ENCODE measurements at regions not wholly inside any gene's neighbourhood (a gene's known extent, or its start where the extent isn't known, plus 50 kb on each side); places are given as distances from the start of the nearest gene placed in this dataset.

- no peak for TF ChIP-seq PRDM15 (CRISPR knock-in tag; IDR thresholded peaks at IDR 0.05)
- no peak for TF ChIP-seq RAD51 (IDR thresholded peaks at IDR 0.05)
- TF ChIP-seq KAT2A (conservative IDR thresholded peaks at IDR 0.05; ENCODE audit: control insufficient read depth, low read depth, low read length), result no peak
- TF ChIP-seq ZNF592 (IDR thresholded peaks at IDR 0.05), result no peak
- TF ChIP-seq MTA3 (IDR thresholded peaks at IDR 0.05; ENCODE audit: borderline replicate concordance, low read length), result no peak
- no peak for TF ChIP-seq DPF2 (IDR thresholded peaks at IDR 0.05)
- no peak for TF ChIP-seq ELK1 (IDR thresholded peaks at IDR 0.05; ENCODE audit: low read depth, low read length)
- no peak for TF ChIP-seq SMAD1 (IDR thresholded peaks at IDR 0.05; ENCODE audit: low read depth, partially characterized antibody)
- TF ChIP-seq HDGF (IDR thresholded peaks at IDR 0.05), result no peak
- TF ChIP-seq LARP7 (IDR thresholded peaks at IDR 0.05), result no peak
- TF ChIP-seq TCF7 (IDR thresholded peaks at IDR 0.05; ENCODE audit: borderline replicate concordance), result no peak
- TF ChIP-seq NFIC (IDR thresholded peaks at IDR 0.05; ENCODE audit: low read depth, low read length), result no peak
- no peak for TF ChIP-seq EP300 (IDR thresholded peaks at IDR 0.05; ENCODE audit: borderline replicate concordance in 1 of 2, control insufficient read depth in 1 of 2, low read depth in 2 of 2, low read length in 2 of 2)
- no peak for TF ChIP-seq MLLT1 (IDR thresholded peaks at IDR 0.05)
- Histone ChIP-seq H3K9me3 (replicated peaks; ENCODE audit: control insufficient read depth, insufficient read depth, low read length) (no peaks in the 10 kb centered on the region; the same call in 2 of the 3 replicates), H3K4me1 (ENCODE audit: control insufficient read depth, insufficient read depth, low read length) (no peaks in the 10 kb centered on the region; the same call in 1 of the 2 replicates), H3K9ac (ENCODE audit: control insufficient read depth, insufficient read depth, low read length) (no peak overlapping the region), H3K36me3 (ENCODE audit: control insufficient read depth in 2 of 2, insufficient read depth in 2 of 2, low read length in 1 of 2) (no peaks in the 10 kb centered on the region), H2AFZ (ENCODE audit: control insufficient read depth, low read depth, low read length) (no peak overlapping the region), H3K79me2 (ENCODE audit: control insufficient read depth, insufficient read depth, low read length) (no peaks in the 10 kb centered on the region), H4K20me1 (ENCODE audit: control insufficient read depth, insufficient read depth) (no peaks in the 10 kb centered on the region), H3K4me2 (ENCODE audit: control insufficient read depth, insufficient read depth) (no peak overlapping the region), H3K4me3 (no peak overlapping the region), H3K27ac (ENCODE audit: control insufficient read depth, insufficient read depth) (no peak overlapping the region), H3K27me3 (replicated peaks in 1 of 2; ENCODE audit: control insufficient read depth in 2 of 2, insufficient read depth in 2 of 2, low read length in 1 of 2) (no peaks in the 10 kb centered on the region; a peak in 2 of 4 replicates)
- SMC1A ChIA-PET (ENCODE audit: uncharacterized antibody, unreplicated experiment), result no interaction called here
- in situ Hi-C loops (cut with MboI) (no loop called here), intact Hi-C loops (cut with micrococcal nuclease; ENCODE audit: unreplicated experiment) (loop anchor here (10.0 kb wide), 1 partner anchor 57 kb away; no protein-coding TSS in a partner anchor)
- no peak for ATAC-seq
- POLR2A ChIA-PET, result no interaction called here
- FAIRE-seq, result no peak
- CTCF ChIA-PET, result no interaction called here
- no TSS peak for BruUV-seq (replicated peaks)
- RAD21 ChIA-PET (ENCODE audit: unreplicated experiment), result interaction anchor here (1.2 kb wide), 1 partner anchor 14 kb away, joined by 5 read pairs; no protein-coding TSS in a partner anchor
- WGBS (ENCODE audit: insufficient coverage, insufficient replicate concordance, low lambda C conversion rate, missing lambda C conversion rate), result 50% methylated on average over 14 of the region's 14 CpGs
- no peak for DNase-seq (ENCODE audit: low read depth, low spot score)
Observed at GRCh38 chr10:8331387-8331786, 276.9 kb downstream of the GATA3 start.
